ENCODE measurements at regions not wholly inside any gene's neighbourhood (a gene's known extent, or its start where the extent isn't known, plus 50 kb on each side); places are given as distances from the start of the nearest gene placed in this dataset.

DNA sequence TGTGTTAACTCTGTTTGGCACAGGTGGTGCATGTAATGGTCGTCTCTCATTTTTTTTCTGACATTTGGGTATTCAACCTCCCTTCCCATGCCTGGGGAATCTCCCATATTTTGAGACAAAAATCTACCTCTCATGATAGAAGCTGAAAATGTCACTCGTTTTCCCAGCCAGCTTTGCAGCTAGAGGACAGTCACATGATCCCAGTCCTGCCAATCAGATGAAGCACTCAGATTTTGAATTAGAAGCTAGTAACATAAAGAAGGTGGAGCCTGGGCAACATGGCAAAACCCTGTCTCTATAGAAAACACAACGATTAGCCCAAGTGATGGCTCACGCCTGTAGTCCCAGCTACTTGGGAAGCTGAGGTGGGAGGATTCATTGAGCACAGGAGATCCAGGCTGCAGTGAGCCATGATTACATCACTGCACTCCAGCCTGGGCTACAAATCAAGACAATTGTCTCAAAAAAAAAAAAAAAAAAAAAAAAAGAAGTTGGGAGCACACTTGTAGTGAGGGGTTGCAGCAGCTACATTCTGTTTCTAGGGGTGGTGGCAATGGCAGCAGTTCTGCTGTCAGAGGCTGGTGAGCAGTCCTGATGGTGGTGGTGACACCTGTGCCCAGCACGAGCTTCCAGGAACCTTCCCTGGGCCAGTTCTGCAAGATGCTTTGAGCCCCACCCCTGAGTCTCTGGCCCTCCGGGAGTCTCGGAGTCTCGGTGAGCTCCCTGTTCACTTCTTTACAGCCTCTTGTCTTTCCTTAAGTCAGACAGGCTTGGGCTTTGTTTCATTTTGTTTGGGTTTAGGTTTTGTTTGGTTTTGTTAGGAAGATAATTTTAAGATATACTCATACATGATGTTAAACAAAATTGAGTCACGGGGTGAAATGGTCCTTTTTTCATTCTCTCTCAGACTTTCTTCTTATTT is 94.1 kb upstream of the KCNG1 start:
- TF ChIP-seq EZH2phosphoT487 (conservative IDR thresholded peaks at IDR 0.05; ENCODE audit: low read length) (no peak), CTCF (IDR thresholded peaks at IDR 0.05; ENCODE audit: insufficient read depth, low read length, poor library complexity, severe bottlenecking) (no peak)

Measured in SU-DHL-6 (cell line).